Stimulated activated naive CD8-positive, alpha-beta T cell treated with anti-CD3 and anti-CD28 coated beads, Interleukin-15, Interleukin-2, amounts not matched to agents 100 ng/mL and 50 ng/mL, for 24 hours (primary cell): ENCODE measurements at regions not wholly inside any gene's neighbourhood (a gene's known extent, or its start where the extent isn't known, plus 50 kb on each side); places are given as distances from the start of the nearest gene placed in this dataset.
"Not testable (repeated sequence)": the region's sequence is repeated elsewhere in the genome, so short reads cannot be mapped to it uniquely, and the experiment has no call there.

Experiments used
- H3K27ac Mint-ChIP-seq: one replicate; pipeline ENCODE4 v1.8.0; 2021; ENCODE audit warnings: mild to moderate bottlenecking, mixed read lengths
- H3K27me3 Mint-ChIP-seq: one replicate; pipeline ENCODE4 v1.8.0; 2021; ENCODE audit warnings: mixed read lengths
- H3K36me3 Mint-ChIP-seq: one replicate; pipeline ENCODE4 v1.8.0; 2021; ENCODE audit warnings: low read depth, mixed read lengths
- H3K4me1 Mint-ChIP-seq: one replicate; pipeline ENCODE4 v1.8.0; 2021; ENCODE audit warnings: low read depth, mixed read lengths
- H3K4me3 Mint-ChIP-seq: one replicate; pipeline ENCODE4 v1.8.0; 2021; ENCODE audit warnings: mild to moderate bottlenecking, mixed read lengths
- H3K9me3 Mint-ChIP-seq: one replicate; pipeline ENCODE4 v1.8.0; 2021; ENCODE audit warnings: mixed read lengths

- no peaks in the 10 kb centered on the region for H3K4me1 Mint-ChIP-seq
- H3K36me3 Mint-ChIP-seq = no peaks in the 10 kb centered on the region
- H3K9me3 Mint-ChIP-seq = no peaks in the 10 kb centered on the region
- H3K27me3 Mint-ChIP-seq = peaks cover 50% of the 10 kb centered on the region
- H3K4me3 Mint-ChIP-seq = no peak overlapping the region
- H3K27ac Mint-ChIP-seq = no peak overlapping the region
Measured at GRCh38 chr5:1660001-1660400, 136.2 kb upstream of the LPCAT1 start.

DNA sequence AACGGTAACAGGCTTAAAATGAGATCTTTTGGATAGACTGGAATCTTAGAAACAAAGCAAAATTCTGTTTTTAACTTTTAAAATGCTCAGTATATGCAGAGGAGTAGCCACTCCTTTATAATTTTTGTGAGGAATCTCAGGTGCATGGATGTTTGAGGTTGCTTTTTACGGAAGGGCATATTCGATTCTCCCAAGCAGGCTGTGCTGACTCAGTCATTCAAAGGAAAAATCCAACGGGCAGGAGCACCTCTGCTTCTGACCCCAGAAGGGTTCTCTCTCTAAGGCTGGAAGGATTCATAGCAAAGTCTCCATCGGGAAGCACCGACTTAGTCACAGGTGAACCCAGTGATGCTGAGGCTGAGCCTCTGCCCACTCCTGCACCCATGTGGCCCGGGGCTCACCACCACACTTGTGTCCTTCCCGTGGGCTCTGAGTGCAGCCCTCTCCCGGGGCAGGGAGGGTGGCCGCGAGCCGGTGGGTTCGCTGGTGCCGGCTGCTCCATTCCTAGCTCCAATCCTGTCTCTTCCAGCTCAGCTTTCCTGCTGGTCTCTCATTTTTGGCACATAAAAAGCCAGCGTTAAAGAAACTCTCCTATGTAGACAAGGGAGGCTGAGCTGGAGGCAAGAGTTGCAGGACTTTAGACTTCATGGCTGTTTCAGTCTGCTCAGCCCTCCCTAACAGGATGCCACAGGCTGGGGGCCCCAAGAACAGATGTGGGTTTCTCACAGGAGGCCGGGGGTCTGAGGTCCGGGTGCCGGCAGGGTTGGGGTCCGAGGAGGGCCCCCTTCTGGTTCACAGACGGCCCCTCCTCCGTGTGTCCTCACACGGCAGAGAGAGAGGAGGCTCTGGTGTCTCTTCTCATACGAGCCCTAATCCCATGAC lies 135.6 kb upstream of the LPCAT1 start:
- no peaks in the 10 kb centered on the region for H3K36me3 Mint-ChIP-seq
- H3K4me3 Mint-ChIP-seq = no peak overlapping the region
- no peaks in the 10 kb centered on the region for H3K4me1 Mint-ChIP-seq
- H3K27me3 Mint-ChIP-seq = peaks cover 47% of the 10 kb centered on the region
- H3K27ac Mint-ChIP-seq = no peak overlapping the region
- H3K9me3 Mint-ChIP-seq = no peaks in the 10 kb centered on the region

DNA sequence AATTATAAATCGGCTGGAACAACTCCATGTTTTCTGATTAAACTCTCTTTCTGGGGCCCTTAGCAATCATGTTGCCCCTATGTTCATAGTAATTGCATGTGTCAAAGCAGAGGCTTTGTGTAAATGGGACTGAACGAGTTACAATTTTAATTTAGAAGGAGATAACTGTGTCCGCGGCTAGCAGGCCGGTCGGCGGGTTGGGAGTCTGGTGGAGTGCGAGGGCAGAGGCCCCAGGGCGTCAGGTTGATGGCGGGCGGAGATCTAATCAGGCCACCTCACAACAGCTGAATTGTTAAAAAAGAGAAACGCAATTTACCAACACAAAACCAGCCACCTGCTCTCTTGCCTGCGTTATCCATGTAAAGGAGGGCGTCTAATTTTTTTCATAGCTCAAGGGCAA lies 134.9 kb upstream of the LPCAT1 start:
- Mint-ChIP-seq H3K27me3 (peaks cover 44% of the 10 kb centered on the region), H3K4me1 (peaks cover 3% of the 10 kb centered on the region), H3K27ac (no peak overlapping the region), H3K4me3 (no peak overlapping the region), H3K36me3 (no peaks in the 10 kb centered on the region), H3K9me3 (no peaks in the 10 kb centered on the region)

DNA sequence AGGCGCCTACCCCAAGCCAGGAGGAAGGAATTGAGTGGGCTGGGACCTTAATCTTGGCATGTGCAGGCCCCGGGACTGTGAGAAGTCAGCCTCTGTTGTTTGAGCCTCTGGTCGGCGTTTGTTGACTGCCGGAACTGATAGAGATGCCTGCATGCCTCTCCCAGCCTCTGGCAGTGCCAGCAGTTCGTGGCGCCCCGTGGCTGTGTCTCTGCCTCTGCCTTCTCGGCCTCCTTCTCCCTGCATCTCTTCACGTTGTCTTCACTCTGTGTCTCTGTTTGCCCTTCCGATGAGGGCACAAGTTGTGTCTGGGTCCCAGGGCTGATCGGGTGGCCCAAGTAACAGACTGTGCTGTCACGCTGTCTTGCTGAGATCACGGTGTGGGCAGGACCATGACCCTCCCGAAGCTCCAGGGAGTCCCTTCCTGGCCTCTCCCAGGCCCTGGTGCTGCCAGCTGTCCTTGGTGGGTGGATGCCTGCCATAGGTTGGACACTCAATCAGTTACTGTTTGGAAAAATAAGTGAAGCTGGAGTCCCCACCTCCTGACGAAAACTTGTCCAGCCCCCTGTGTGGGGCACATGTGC lies 133.5 kb upstream of the LPCAT1 start:
- Mint-ChIP-seq H3K36me3 (no peaks in the 10 kb centered on the region), H3K9me3 (no peaks in the 10 kb centered on the region), H3K27ac (no peak overlapping the region), H3K4me3 (no peak overlapping the region), H3K4me1 (peaks cover 10% of the 10 kb centered on the region), H3K27me3 (peaks cover 43% of the 10 kb centered on the region)

DNA sequence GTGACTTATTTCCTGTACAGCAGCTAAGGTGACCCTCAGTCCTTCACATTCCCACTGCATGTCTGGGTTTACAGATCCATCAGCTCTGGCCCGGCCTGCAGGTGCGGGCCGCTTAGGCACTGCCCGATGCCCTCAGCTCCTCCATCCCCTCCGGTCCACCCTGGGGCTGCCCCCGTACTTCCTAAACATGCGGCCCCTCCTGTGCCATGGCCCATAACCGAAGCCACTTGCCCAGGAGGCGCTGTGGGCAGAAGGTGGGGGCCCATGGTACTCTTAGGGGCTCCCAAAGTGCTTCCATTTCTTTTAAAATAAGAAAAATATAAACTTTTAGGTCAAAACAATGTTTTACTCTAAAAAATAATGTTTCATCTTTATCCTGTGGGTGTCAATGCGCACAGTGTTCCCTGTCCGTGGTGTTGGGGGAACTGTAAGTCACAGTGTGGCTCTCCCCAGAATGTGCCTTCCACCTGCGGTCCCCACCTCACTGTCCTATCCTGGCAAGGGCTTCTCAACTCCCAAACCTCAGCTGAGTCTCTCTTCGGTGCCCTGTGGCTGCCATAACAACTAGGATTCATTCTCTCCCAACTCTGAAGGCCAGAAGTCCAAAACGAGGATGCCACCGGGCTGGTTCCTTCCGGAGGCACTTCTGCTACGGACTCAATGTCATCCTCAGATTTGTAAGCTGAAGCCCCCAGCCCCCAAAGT lies 132.7 kb upstream of the LPCAT1 start:
- no peaks in the 10 kb centered on the region for H3K36me3 Mint-ChIP-seq
- peaks cover 45% of the 10 kb centered on the region for H3K27me3 Mint-ChIP-seq
- peaks cover 10% of the 10 kb centered on the region for H3K4me1 Mint-ChIP-seq
- H3K9me3 Mint-ChIP-seq = no peaks in the 10 kb centered on the region
- no peak overlapping the region for H3K27ac Mint-ChIP-seq
- no peak overlapping the region for H3K4me3 Mint-ChIP-seq

- Mint-ChIP-seq H3K27ac (no peak overlapping the region), H3K4me1 (peaks cover 10% of the 10 kb centered on the region), H3K36me3 (no peaks in the 10 kb centered on the region), H3K27me3 (peaks cover 45% of the 10 kb centered on the region), H3K9me3 (no peaks in the 10 kb centered on the region), H3K4me3 (no peak overlapping the region)
Measured at GRCh38 chr5:1655496-1656270, 131.9 kb upstream of the LPCAT1 start.

- Mint-ChIP-seq H3K9me3 (no peaks in the 10 kb centered on the region), H3K27me3 (peaks cover 48% of the 10 kb centered on the region), H3K27ac (no peak overlapping the region), H3K36me3 (no peaks in the 10 kb centered on the region), H3K4me3 (no peak overlapping the region), H3K4me1 (peaks cover 10% of the 10 kb centered on the region)
Measured at GRCh38 chr5:1654786-1655495, 131.2 kb upstream of the LPCAT1 start.

- not testable (repeated sequence) for H3K4me3 Mint-ChIP-seq, H3K27ac Mint-ChIP-seq, H3K36me3 Mint-ChIP-seq, H3K9me3 Mint-ChIP-seq, H3K4me1 Mint-ChIP-seq
- peaks cover 55% of the 10 kb centered on the region for H3K27me3 Mint-ChIP-seq
Measured at GRCh38 chr5:1653698-1654651, 130.2 kb upstream of the LPCAT1 start.

- Mint-ChIP-seq H3K4me3 (no peak overlapping the region), H3K27me3 (peaks cover 51% of the 10 kb centered on the region)
Measured at GRCh38 chr5:1652873-1653697, 129.3 kb upstream of the LPCAT1 start.

DNA sequence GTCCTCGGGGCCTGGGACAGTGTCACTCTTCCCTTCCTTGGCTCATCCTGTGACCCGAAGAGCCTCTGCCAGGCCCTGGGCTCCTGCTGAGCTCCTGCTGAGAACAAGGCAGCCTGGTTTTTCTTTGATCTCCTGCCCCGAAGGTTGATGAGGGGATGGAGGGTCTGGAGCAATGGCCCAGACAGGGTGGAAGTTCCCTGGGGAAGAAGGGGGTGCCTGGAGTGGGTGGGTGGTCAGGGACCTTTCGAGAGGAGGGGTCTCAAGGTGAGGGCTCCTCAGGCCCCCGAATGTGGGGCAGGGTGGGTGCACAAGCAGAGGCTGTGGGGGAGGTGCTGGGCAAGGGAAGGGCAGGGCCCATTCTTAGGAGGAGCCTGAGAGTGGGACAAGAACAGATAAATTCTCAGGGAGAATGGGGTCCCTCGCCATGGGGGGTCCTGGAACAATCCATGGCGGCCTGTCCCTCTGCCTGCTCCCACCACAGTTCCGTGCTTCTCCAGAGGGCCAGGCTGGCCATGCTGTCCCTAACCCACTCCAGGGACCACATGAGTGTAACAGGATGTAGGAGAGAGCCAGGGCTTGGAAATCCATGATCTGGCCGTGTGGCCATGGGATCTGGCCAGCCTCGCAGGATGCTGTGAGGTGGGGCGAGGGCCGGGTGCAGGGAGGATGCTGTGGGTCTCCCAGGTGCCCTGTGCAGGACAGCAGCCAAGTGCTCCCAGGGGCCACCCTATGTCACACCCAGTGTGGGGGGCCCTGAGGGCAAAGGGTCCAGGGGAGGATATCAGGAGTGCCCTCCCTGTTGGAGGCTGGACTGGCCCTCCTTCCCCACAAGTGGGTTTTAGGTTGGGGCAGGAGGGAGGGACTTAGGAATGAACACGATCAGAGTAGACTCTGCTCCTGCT lies 128.5 kb upstream of the LPCAT1 start:
- no peaks in the 10 kb centered on the region for H3K9me3 Mint-ChIP-seq
- peaks cover 49% of the 10 kb centered on the region for H3K27me3 Mint-ChIP-seq
- no peak overlapping the region for H3K27ac Mint-ChIP-seq
- no peaks in the 10 kb centered on the region for H3K36me3 Mint-ChIP-seq
- H3K4me1 Mint-ChIP-seq = peaks cover 10% of the 10 kb centered on the region
- H3K4me3 Mint-ChIP-seq = no peak overlapping the region

More at GRCh38 chr5:1652873-1653697, 129.3 kb upstream of the LPCAT1 start:
- H3K9me3 Mint-ChIP-seq = no peaks in the 10 kb centered on the region
- peaks cover 10% of the 10 kb centered on the region for H3K4me1 Mint-ChIP-seq
- H3K36me3 Mint-ChIP-seq = no peaks in the 10 kb centered on the region
- H3K27ac Mint-ChIP-seq = no peak overlapping the region

- Mint-ChIP-seq H3K4me3 (no peak overlapping the region), H3K9me3 (no peaks in the 10 kb centered on the region), H3K4me1 (peaks cover 10% of the 10 kb centered on the region), H3K27me3 (peaks cover 49% of the 10 kb centered on the region), H3K36me3 (no peaks in the 10 kb centered on the region), H3K27ac (no peak overlapping the region)
Measured at GRCh38 chr5:1651250-1651649, 127.5 kb upstream of the LPCAT1 start.

DNA sequence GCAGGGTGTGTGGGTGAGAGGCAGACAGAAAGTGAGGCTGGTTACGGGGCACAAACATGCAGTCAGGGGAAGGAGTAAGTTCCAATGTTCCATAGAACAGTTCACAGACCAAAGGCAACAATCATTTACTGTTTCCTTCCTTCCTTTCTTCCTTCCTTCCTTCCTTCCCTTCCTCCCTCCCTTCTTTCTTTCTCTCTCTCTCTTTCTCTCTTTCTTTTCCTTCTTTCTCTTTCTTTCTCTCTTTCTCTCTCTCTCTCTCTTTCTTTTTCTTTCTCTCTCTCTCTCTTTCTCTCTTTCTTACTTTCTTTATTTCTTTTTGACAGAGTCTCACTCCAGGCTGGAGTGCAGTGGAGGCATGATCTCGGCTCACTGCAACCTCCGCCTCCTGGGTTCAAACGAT lies 125.8 kb upstream of the LPCAT1 start:
- H3K27me3 Mint-ChIP-seq = peaks cover 47% of the 10 kb centered on the region
- H3K36me3 Mint-ChIP-seq = no peaks in the 10 kb centered on the region
- peaks cover 10% of the 10 kb centered on the region for H3K4me1 Mint-ChIP-seq
- no peak overlapping the region for H3K4me3 Mint-ChIP-seq
- H3K27ac Mint-ChIP-seq = peak overlapping the region; percentile 42
- H3K9me3 Mint-ChIP-seq = no peaks in the 10 kb centered on the region
